GM23338 (cell line): ENCODE measurements at regions not wholly inside any gene's neighbourhood (a gene's known extent, or its start where the extent isn't known, plus 50 kb on each side); places are given as distances from the start of the nearest gene placed in this dataset.

Experiments used
- ATAC-seq: fragments of 200-7000 bp; cut with Tn5 transposase; 3 replicates; pipeline ENCODE4 v1.9.1; 2020
- DNase-seq: peaks from one replicate; pipeline ENCODE4 v3.0.0-alpha.2; 2015; ENCODE audit warnings: low spot score
- H2AFZ ChIP-seq: fragments of 200-600 bp; sonication (generic); 2 replicates; pipeline ENCODE4 v1.8.0; 2016; ENCODE audit warnings: antibody characterized with exemption, mild to moderate bottlenecking, moderate library complexity
- H3F3A ChIP-seq: fragments of 200-600 bp; sonication (generic); replicated peaks from 2 replicates; pipeline ENCODE4 v1.8.0; 2017; ENCODE audit warnings: antibody characterized with exemption, mixed run types, low read depth
- H3K27ac ChIP-seq: fragments of 200-600 bp; sonication (generic); 2 replicates; pipeline ENCODE4 v1.6.1; 2016; ENCODE audit warnings: low read depth
- H3K27me3 ChIP-seq: fragments of 200-600 bp; sonication (generic); 2 replicates; pipeline ENCODE4 v1.8.0; 2016; ENCODE audit warnings: mild to moderate bottlenecking, mixed run types, moderate library complexity; ENCODE audit not compliant: insufficient read depth
- H3K36me3 ChIP-seq: fragments of 200-600 bp; sonication (generic); 2 replicates; pipeline ENCODE4 v1.8.0; 2016; ENCODE audit warnings: mild to moderate bottlenecking; ENCODE audit not compliant: insufficient read depth
- H3K4me1 ChIP-seq: fragments of 200-600 bp; sonication (generic); 2 replicates; pipeline ENCODE4 v1.8.0; 2016; ENCODE audit warnings: mild to moderate bottlenecking, moderate library complexity; ENCODE audit not compliant: insufficient read depth
- H3K4me2 ChIP-seq: fragments of 200-600 bp; sonication (generic); 2 replicates; pipeline ENCODE4 v1.7.1; 2017; ENCODE audit warnings: mixed run types
- H3K4me3 ChIP-seq: fragments of 200-600 bp; sonication (generic); 2 replicates; pipeline ENCODE4 v1.6.1; 2016; ENCODE audit warnings: mixed run types
- H3K79me2 ChIP-seq: fragments of 200-600 bp; sonication (generic); replicated peaks from 2 replicates; pipeline ENCODE4 v1.8.0; 2017; ENCODE audit warnings: mild to moderate bottlenecking; ENCODE audit not compliant: insufficient read depth
- H3K9me2 ChIP-seq: fragments of 200-600 bp; sonication (generic); 2 replicates; pipeline ENCODE4 v1.8.0; 2017; ENCODE audit not compliant: insufficient read depth
- H4K20me1 ChIP-seq: fragments of 200-600 bp; sonication (generic); replicated peaks from 2 replicates; pipeline ENCODE4 v1.8.0; 2017; ENCODE audit warnings: mild to moderate bottlenecking; ENCODE audit not compliant: insufficient read depth
- H3K27ac Mint-ChIP-seq: 2 replicates; pipeline ENCODE4 v1.8.0; 2020; ENCODE audit warnings: inconsistent platforms, mild to moderate bottlenecking, moderate library complexity, mixed read lengths
- H3K27me3 Mint-ChIP-seq: 3 replicates; pipeline ENCODE4 v1.8.0; 2022; ENCODE audit warnings: low read depth, mild to moderate bottlenecking, moderate library complexity, mixed read lengths, inconsistent platforms; ENCODE audit not compliant: insufficient read depth, poor library complexity
- H3K36me3 Mint-ChIP-seq: 3 replicates; pipeline ENCODE4 v1.8.0; 2021; ENCODE audit warnings: low read depth, mild to moderate bottlenecking, inconsistent platforms, moderate library complexity, mixed read lengths
- H3K4me1 Mint-ChIP-seq: 3 replicates; pipeline ENCODE4 v1.8.0; 2020; ENCODE audit warnings: mild to moderate bottlenecking, inconsistent platforms, mixed read lengths
- H3K4me3 Mint-ChIP-seq: 3 replicates; pipeline ENCODE4 v1.8.0; 2021; ENCODE audit warnings: moderate library complexity, mild to moderate bottlenecking, inconsistent platforms, mixed read lengths
- H3K9me3 Mint-ChIP-seq: 3 replicates; pipeline ENCODE4 v1.8.0; 2020; ENCODE audit warnings: moderate library complexity, mild to moderate bottlenecking, inconsistent platforms, mixed read lengths
- CREB1 ChIP-seq: fragments of 250-450 bp; sonication (Bioruptor Pico); IDR thresholded peaks from 2 replicates; pipeline ENCODE4 v1.5.0; 2020; ENCODE audit warnings: low read depth, mild to moderate bottlenecking, moderate library complexity
- CTCF ChIP-seq, 2 experiments: fragments of 200-600 bp in 1 of 2; sonication (generic) in 1 of 2; conservative IDR thresholded peaks; 2 replicates each; pipeline versions ENCODE4 v1.5.1 to v1.6.1; 2016 to 2017; ENCODE audit warnings: antibody characterized with exemption in 2 of 2, low read depth in 2 of 2, mild to moderate bottlenecking in 2 of 2, moderate library complexity in 1 of 2
- ETS1 ChIP-seq: IDR thresholded peaks from 2 replicates; pipeline ENCODE4 v1.6.1; 2016; ENCODE audit warnings: antibody characterized with exemption
- EZH2 ChIP-seq: fragments of 200-600 bp; sonication (generic); IDR thresholded peaks from one replicate; pipeline ENCODE4 v1.8.0; 2017; ENCODE audit warnings: antibody characterized with exemption, mild to moderate bottlenecking, low read depth; ENCODE audit not compliant: unreplicated experiment
- EZH2phosphoT487 ChIP-seq: fragments of 200-600 bp; sonication (generic); IDR thresholded peaks from one replicate; pipeline ENCODE4 v1.8.1; 2018; ENCODE audit warnings: antibody characterized with exemption; ENCODE audit not compliant: unreplicated experiment
- JUNB ChIP-seq: IDR thresholded peaks from one replicate; pipeline ENCODE4 v1.6.1; 2016; ENCODE audit warnings: antibody characterized with exemption; ENCODE audit not compliant: unreplicated experiment
- NANOG ChIP-seq: IDR thresholded peaks from 2 replicates; pipeline ENCODE4 v1.6.1; 2016; ENCODE audit warnings: antibody characterized with exemption, borderline replicate concordance
- POLR2AphosphoS5 ChIP-seq: IDR thresholded peaks from 2 replicates; pipeline ENCODE4 v1.6.1; 2016; ENCODE audit warnings: antibody characterized with exemption, low read depth
- STAT1 ChIP-seq: IDR thresholded peaks from one replicate; pipeline ENCODE4 v1.6.1; 2016; ENCODE audit warnings: antibody characterized with exemption; ENCODE audit not compliant: unreplicated experiment
- ZNF114 ChIP-seq: fragments of 250-450 bp; sonication (Bioruptor Pico); IDR thresholded peaks from 2 replicates; pipeline ENCODE4 v1.5.0; 2020; ENCODE audit warnings: mild to moderate bottlenecking, moderate library complexity
- ZNF462 ChIP-seq: fragments of 250-450 bp; sonication (Bioruptor Pico); IDR thresholded peaks from 2 replicates; pipeline ENCODE4 v1.5.0; 2020; ENCODE audit warnings: mild to moderate bottlenecking, moderate library complexity

GRCh38 chr3:40681658-40682055 lies 156.9 kb downstream of the ZNF621 start:
- H3K36me3 Mint-ChIP-seq: no peaks in the 10 kb centered on the region
- Histone ChIP-seq H3K27me3 (no peaks in the 10 kb centered on the region), H4K20me1 (no peaks in the 10 kb centered on the region), H3F3A (no peaks in the 10 kb centered on the region), H3K4me1 (no peaks in the 10 kb centered on the region), H3K4me3 (no peak overlapping the region), H3K79me2 (no peaks in the 10 kb centered on the region), H3K27ac (no peak overlapping the region), H3K4me2 (no peak overlapping the region), H3K36me3 (no peaks in the 10 kb centered on the region), H2AFZ (no peak overlapping the region), H3K9me2 (peaks cover 7% of the 10 kb centered on the region; the same call in 1 of the 2 replicates)
- H3K4me3 Mint-ChIP-seq: no peak overlapping the region
- no peaks in the 10 kb centered on the region for H3K27me3 Mint-ChIP-seq
- ATAC-seq (no peak), DNase-seq (no peak)
- H3K27ac Mint-ChIP-seq: no peak overlapping the region
- TF ChIP-seq EZH2 (no peak), POLR2AphosphoS5 (no peak), EZH2phosphoT487 (no peak)
- H3K9me3 Mint-ChIP-seq: no peaks in the 10 kb centered on the region
- H3K4me1 Mint-ChIP-seq: peaks cover 14% of the 10 kb centered on the region; the same call in 2 of the 3 replicates

- Histone ChIP-seq H3K4me3 (no peak overlapping the region), H3K27ac (no peak overlapping the region), H3F3A (no peaks in the 10 kb centered on the region), H3K4me1 (no peaks in the 10 kb centered on the region), H3K36me3 (no peaks in the 10 kb centered on the region), H3K4me2 (no peak overlapping the region), H2AFZ (no peak overlapping the region), H3K27me3 (no peaks in the 10 kb centered on the region), H3K79me2 (no peaks in the 10 kb centered on the region), H3K9me2 (peaks cover 3% of the 10 kb centered on the region; the same call in 1 of the 2 replicates), H4K20me1 (no peaks in the 10 kb centered on the region)
- ATAC-seq: no peak
- no peak for DNase-seq
- no peaks in the 10 kb centered on the region; the same call in 2 of the 3 replicates for H3K4me1 Mint-ChIP-seq
- peaks cover 3% of the 10 kb centered on the region for H3K27me3 Mint-ChIP-seq
- no peak overlapping the region for H3K27ac Mint-ChIP-seq
- no peak overlapping the region for H3K4me3 Mint-ChIP-seq
- H3K36me3 Mint-ChIP-seq: no peaks in the 10 kb centered on the region
- no peaks in the 10 kb centered on the region for H3K9me3 Mint-ChIP-seq
- TF ChIP-seq ETS1 (no peak), CTCF (conservative IDR thresholded peaks at IDR 0.05; ENCODE audit: low read depth in 2 of 2) (no peak), CREB1 (CRISPR knock-in tag) (no peak), STAT1 (no peak), EZH2 (no peak), JUNB (no peak), ZNF462 (no peak), ZNF114 (no peak), NANOG (no peak), EZH2phosphoT487 (no peak)
These were observed 165.1 kb downstream of the ZNF621 start for GRCh38 chr3:40689837-40690236.
